Stimulated activated CD4-positive, alpha-beta T cell treated with anti-CD3 and anti-CD28 coated beads, Interleukin-15, amount 100 ng/mL, for 24 hours (primary cell): ENCODE measurements at regions not wholly inside any gene's neighbourhood (a gene's known extent, or its start where the extent isn't known, plus 50 kb on each side); places are given as distances from the start of the nearest gene placed in this dataset.
"Not testable (repeated sequence)": the region's sequence is repeated elsewhere in the genome, so short reads cannot be mapped to it uniquely, and the experiment has no call there.

Experiments
- DNase-seq: peaks from one replicate; pipeline ENCODE4 v3.0.0-alpha.2; 2020

- not testable (repeated sequence) for DNase-seq
Observed at GRCh38 chr1:91207691-91208090, 185.9 kb upstream of the ZNF644 start.

- DNase-seq: not testable (repeated sequence)
Observed at GRCh38 chr1:91204150-91204549, 182.3 kb upstream of the ZNF644 start.

- DNase-seq: no peak
Observed at GRCh38 chr1:91201694-91202093, 179.9 kb upstream of the ZNF644 start.

- no peak for DNase-seq
Observed at GRCh38 chr1:91201176-91201575, 179.3 kb upstream of the ZNF644 start.

- DNase-seq: no peak
Observed at GRCh38 chr1:91200675-91201074, 178.8 kb upstream of the ZNF644 start.

- no peak for DNase-seq
Observed at GRCh38 chr1:91199988-91200387, 178.2 kb upstream of the ZNF644 start.

- DNase-seq: no peak
Observed at GRCh38 chr1:91190996-91191395, 169.2 kb upstream of the ZNF644 start.

- no peak for DNase-seq
Observed at GRCh38 chr1:91189096-91189495, 167.3 kb upstream of the ZNF644 start.

GRCh38 chr1:91182807-91183206, 161.0 kb upstream of the ZNF644 start:
- not testable (repeated sequence) for DNase-seq

GRCh38 chr1:91176250-91176649, 154.4 kb upstream of the ZNF644 start:
- DNase-seq: no peak

- DNase-seq: no peak
Observed at GRCh38 chr1:91174734-91175133, 152.9 kb upstream of the ZNF644 start.

GRCh38 chr1:91173346-91173890, 151.6 kb upstream of the ZNF644 start:
- DNase-seq: no peak

GRCh38 chr1:91172541-91172940, 150.7 kb upstream of the ZNF644 start:
- DNase-seq: no peak

- DNase-seq: no peak
Observed at GRCh38 chr1:91171898-91172297, 150.1 kb upstream of the ZNF644 start.

GRCh38 chr1:91170571-91170970, 148.7 kb upstream of the ZNF644 start:
- no peak for DNase-seq

GRCh38 chr1:91166106-91166712, 144.4 kb upstream of the ZNF644 start:
- peak; percentile 45 for DNase-seq

GRCh38 chr1:91165033-91165654, 143.3 kb upstream of the ZNF644 start:
- peak; percentile 83 for DNase-seq

GRCh38 chr1:91162613-91163012, 140.8 kb upstream of the ZNF644 start:
- no peak for DNase-seq

GRCh38 chr1:91161749-91162148, 139.9 kb upstream of the ZNF644 start:
- no peak for DNase-seq

- DNase-seq: no peak
Observed at GRCh38 chr1:91161166-91161565, 139.3 kb upstream of the ZNF644 start.

- no peak for DNase-seq
Observed at GRCh38 chr1:91160363-91161075, 138.7 kb upstream of the ZNF644 start.

- no peak for DNase-seq
Observed at GRCh38 chr1:91153341-91153740, 131.5 kb upstream of the ZNF644 start.

- no peak for DNase-seq
Observed at GRCh38 chr1:91152331-91152730, 130.5 kb upstream of the ZNF644 start.

GRCh38 chr1:91151702-91152101, 129.9 kb upstream of the ZNF644 start:
- no peak for DNase-seq
